ENCODE measurements at regions not wholly inside any gene's neighbourhood (a gene's known extent, or its start where the extent isn't known, plus 50 kb on each side); places are given as distances from the start of the nearest gene placed in this dataset.

GRCh38 chr16:9644258-9644657 is 538.0 kb downstream of the GRIN2A start:
- H3K27me3 Mint-ChIP-seq (ENCODE audit: low read depth, unreplicated experiment), result peaks cover 25% of the 10 kb centered on the region
- H3K4me2 ChIP-seq (ENCODE audit: low read length), result no peak overlapping the region
- no peaks in the 10 kb centered on the region for H4K20me1 ChIP-seq (ENCODE audit: insufficient read depth, low read length)
- no peaks in the 10 kb centered on the region for H3K27me3 ChIP-seq (ENCODE audit: insufficient read depth, low read length)
- H3K4me1 ChIP-seq (ENCODE audit: insufficient read depth, low read length), result no peaks in the 10 kb centered on the region
- H3K27ac ChIP-seq (ENCODE audit: low read depth, low read length), result no peak overlapping the region
- no peak overlapping the region for H2AFZ ChIP-seq (ENCODE audit: low read depth, low read length)
- H3K36me3 Mint-ChIP-seq (ENCODE audit: low read depth, unreplicated experiment), result no peaks in the 10 kb centered on the region
- no peak overlapping the region for H3K4me3 ChIP-seq (ENCODE audit: insufficient read depth, low read depth, low read length)
- H3K36me3 ChIP-seq (ENCODE audit: insufficient read depth, low read length), result no peaks in the 10 kb centered on the region
- DNase-seq (ENCODE audit: low read depth) (no peak), FAIRE-seq (no peak)
- TF ChIP-seq EZH2 (IDR thresholded peaks at IDR 0.05; ENCODE audit: insufficient read depth, low read length), result no peak
- TF ChIP-seq CTCF (IDR thresholded peaks at IDR 0.05; ENCODE audit: insufficient read depth, low read depth, low read length), result no peak
- no peaks in the 10 kb centered on the region for H3K9me3 Mint-ChIP-seq (ENCODE audit: unreplicated experiment)
- no peak overlapping the region for H3K4me3 Mint-ChIP-seq (ENCODE audit: unreplicated experiment)
- H3K79me2 ChIP-seq (ENCODE audit: insufficient read depth, low read length), result no peaks in the 10 kb centered on the region
- no peak overlapping the region for H3K9ac ChIP-seq (ENCODE audit: low read length)
- no peaks in the 10 kb centered on the region for H3K9me3 ChIP-seq (ENCODE audit: insufficient read depth, low read depth, low read length)
- H3K4me1 Mint-ChIP-seq (ENCODE audit: low read depth, unreplicated experiment), result no peaks in the 10 kb centered on the region
- no peak overlapping the region for H3K27ac Mint-ChIP-seq (ENCODE audit: unreplicated experiment)

GRCh38 chr16:9645911-9646310 is 536.3 kb downstream of the GRIN2A start:
- no peak overlapping the region for H3K4me3 ChIP-seq (ENCODE audit: insufficient read depth, low read depth, low read length)
- H3K27me3 ChIP-seq (ENCODE audit: insufficient read depth, low read length), result no peaks in the 10 kb centered on the region
- no peak overlapping the region for H3K9ac ChIP-seq (ENCODE audit: low read length)
- H3K79me2 ChIP-seq (ENCODE audit: insufficient read depth, low read length), result no peaks in the 10 kb centered on the region
- no peak for DNase-seq (ENCODE audit: low read depth)
- peaks cover 3% of the 10 kb centered on the region for H3K9me3 Mint-ChIP-seq (ENCODE audit: unreplicated experiment)
- peaks cover 31% of the 10 kb centered on the region for H3K27me3 Mint-ChIP-seq (ENCODE audit: low read depth, unreplicated experiment)
- H4K20me1 ChIP-seq (ENCODE audit: insufficient read depth, low read length), result no peaks in the 10 kb centered on the region
- no peak overlapping the region for H2AFZ ChIP-seq (ENCODE audit: low read depth, low read length)
- H3K36me3 ChIP-seq (ENCODE audit: insufficient read depth, low read length), result no peaks in the 10 kb centered on the region
- H3K9me3 ChIP-seq (ENCODE audit: insufficient read depth, low read depth, low read length), result no peaks in the 10 kb centered on the region
- no peaks in the 10 kb centered on the region for H3K36me3 Mint-ChIP-seq (ENCODE audit: low read depth, unreplicated experiment)
- no peaks in the 10 kb centered on the region for H3K4me1 Mint-ChIP-seq (ENCODE audit: low read depth, unreplicated experiment)
- H3K4me1 ChIP-seq (ENCODE audit: insufficient read depth, low read length), result no peaks in the 10 kb centered on the region
- no peak overlapping the region for H3K4me2 ChIP-seq (ENCODE audit: low read length)
- no peak overlapping the region for H3K4me3 Mint-ChIP-seq (ENCODE audit: unreplicated experiment)
- no peak for FAIRE-seq
- no peak overlapping the region for H3K27ac Mint-ChIP-seq (ENCODE audit: unreplicated experiment)
- no peak overlapping the region for H3K27ac ChIP-seq (ENCODE audit: low read depth, low read length)
- TF ChIP-seq EZH2 (IDR thresholded peaks at IDR 0.05; ENCODE audit: insufficient read depth, low read length), result no peak
- TF ChIP-seq CTCF (IDR thresholded peaks at IDR 0.05; ENCODE audit: insufficient read depth, low read depth, low read length), result no peak

GRCh38 chr16:9647981-9648701 is 534.1 kb downstream of the GRIN2A start:
- Mint-ChIP-seq H3K4me3 (ENCODE audit: unreplicated experiment) (no peak overlapping the region), H3K4me1 (ENCODE audit: low read depth, unreplicated experiment) (no peaks in the 10 kb centered on the region), H3K9me3 (ENCODE audit: unreplicated experiment) (peaks cover 3% of the 10 kb centered on the region), H3K27me3 (ENCODE audit: low read depth, unreplicated experiment) (peaks cover 39% of the 10 kb centered on the region), H3K27ac (ENCODE audit: unreplicated experiment) (no peak overlapping the region), H3K36me3 (ENCODE audit: low read depth, unreplicated experiment) (no peaks in the 10 kb centered on the region)
- TF ChIP-seq CTCF (IDR thresholded peaks at IDR 0.05; ENCODE audit: insufficient read depth, low read depth, low read length), result peak; percentile 77
- TF ChIP-seq EZH2 (IDR thresholded peaks at IDR 0.05; ENCODE audit: insufficient read depth, low read length), result no peak
- Histone ChIP-seq H3K9ac (ENCODE audit: low read length) (no peak overlapping the region), H2AFZ (ENCODE audit: low read depth, low read length) (no peak overlapping the region), H3K9me3 (ENCODE audit: insufficient read depth, low read depth, low read length) (no peaks in the 10 kb centered on the region), H3K4me2 (ENCODE audit: low read length) (no peak overlapping the region), H3K36me3 (ENCODE audit: insufficient read depth, low read length) (no peaks in the 10 kb centered on the region), H3K79me2 (ENCODE audit: insufficient read depth, low read length) (no peaks in the 10 kb centered on the region), H3K4me3 (ENCODE audit: insufficient read depth, low read depth, low read length) (no peak overlapping the region), H3K4me1 (ENCODE audit: insufficient read depth, low read length) (no peaks in the 10 kb centered on the region), H4K20me1 (ENCODE audit: insufficient read depth, low read length) (no peaks in the 10 kb centered on the region), H3K27ac (ENCODE audit: low read depth, low read length) (no peak overlapping the region), H3K27me3 (ENCODE audit: insufficient read depth, low read length) (no peaks in the 10 kb centered on the region)
- no peak for FAIRE-seq
- peak; percentile 12 for DNase-seq (ENCODE audit: low read depth)
